Vagina (tissue), 2 donors: ENCODE measurements at regions not wholly inside any gene's neighbourhood (a gene's known extent, or its start where the extent isn't known, plus 50 kb on each side); places are given as distances from the start of the nearest gene placed in this dataset.

Experiments used
- DNase-seq, 2 donors: peaks; one replicate each; pipeline ENCODE4 v3.0.0-alpha.2; 2017; ENCODE audit errors: extremely low spot score in 2 of 2
- H3K27ac ChIP-seq: fragments of 200-600 bp; sonication (generic); one replicate; pipeline ENCODE4 v1.5.1; 2019
- H3K27me3 ChIP-seq: fragments of 200-600 bp; sonication (generic); one replicate; pipeline ENCODE4 v1.5.1; 2019
- H3K36me3 ChIP-seq, 2 donors: fragments of 200-600 bp; sonication (generic); one replicate each; pipeline ENCODE4 v1.5.1; 2017 to 2019
- H3K4me1 ChIP-seq: fragments of 200-600 bp; sonication (generic); one replicate; pipeline ENCODE4 v1.5.1; 2019
- H3K4me3 ChIP-seq, 2 donors: fragments of 200-600 bp; sonication (generic); 1 replicate in 1 of 2; 2 replicates in 1 of 2; pipeline ENCODE4 v1.5.1; 2016 to 2019
- H3K9me3 ChIP-seq: fragments of 200-600 bp; sonication (generic); one replicate; pipeline ENCODE4 v1.5.1; 2019
- POLR2A ChIP-seq, 2 donors: fragments of 450-650 bp; IDR thresholded peaks; one replicate each; pipeline ENCODE4 v1.6.1; 2017; ENCODE audit warnings: antibody characterized with exemption in 2 of 2, mild to moderate bottlenecking in 2 of 2, moderate library complexity in 2 of 2
- POLR2AphosphoS5 ChIP-seq, 2 donors: sonication (generic); formaldehyde crosslinking; IDR thresholded peaks; one replicate each; pipeline ENCODE4 v1.9.0; 2017; ENCODE audit warnings: antibody characterized with exemption in 2 of 2, mild to moderate bottlenecking in 2 of 2, low read depth in 1 of 2; ENCODE audit not compliant: insufficient read depth in 1 of 2
- intact Hi-C: fragments of 100-400 bp; cut with DNase I; formaldehyde crosslinking; loops from one replicate; pipeline ENCODE4 v1.15.1; 2023
- TF ChIP-seq, protein P1 (sequence below), 3 experiments: fragments of 450-650 bp in 2 of 3; fragments of 200-600 bp in 1 of 3; sonication (generic) in 1 of 3; IDR thresholded peaks; one replicate each; pipeline ENCODE4 v1.5.1; 2017 to 2019; ENCODE audit warnings: antibody characterized with exemption in 3 of 3, mild to moderate bottlenecking in 2 of 3, moderate library complexity in 2 of 3

DNA sequence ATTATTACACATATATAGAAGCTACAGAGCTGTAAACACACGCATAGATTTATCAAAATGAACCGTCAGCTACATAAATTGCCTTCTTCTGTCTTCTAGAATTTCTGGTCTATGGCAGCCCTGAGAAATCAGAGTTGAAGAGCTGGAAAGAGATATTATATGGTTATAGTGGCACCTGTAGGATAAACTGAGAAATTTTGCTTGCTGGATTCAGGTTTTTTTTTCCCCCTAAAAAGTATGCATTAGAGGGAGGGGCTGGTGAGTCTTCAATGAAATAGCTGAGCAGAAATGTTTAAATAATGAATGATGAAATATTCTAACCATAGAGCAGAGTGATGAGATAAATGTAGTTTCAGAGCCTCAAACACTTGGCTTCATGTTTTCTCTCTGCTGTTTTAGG is 78.0 kb upstream of the DYNC1I1 start:
- H3K4me3 ChIP-seq = no peak overlapping the region
- no peaks in the 10 kb centered on the region for H3K36me3 ChIP-seq
- TF ChIP-seq, protein P1, sequence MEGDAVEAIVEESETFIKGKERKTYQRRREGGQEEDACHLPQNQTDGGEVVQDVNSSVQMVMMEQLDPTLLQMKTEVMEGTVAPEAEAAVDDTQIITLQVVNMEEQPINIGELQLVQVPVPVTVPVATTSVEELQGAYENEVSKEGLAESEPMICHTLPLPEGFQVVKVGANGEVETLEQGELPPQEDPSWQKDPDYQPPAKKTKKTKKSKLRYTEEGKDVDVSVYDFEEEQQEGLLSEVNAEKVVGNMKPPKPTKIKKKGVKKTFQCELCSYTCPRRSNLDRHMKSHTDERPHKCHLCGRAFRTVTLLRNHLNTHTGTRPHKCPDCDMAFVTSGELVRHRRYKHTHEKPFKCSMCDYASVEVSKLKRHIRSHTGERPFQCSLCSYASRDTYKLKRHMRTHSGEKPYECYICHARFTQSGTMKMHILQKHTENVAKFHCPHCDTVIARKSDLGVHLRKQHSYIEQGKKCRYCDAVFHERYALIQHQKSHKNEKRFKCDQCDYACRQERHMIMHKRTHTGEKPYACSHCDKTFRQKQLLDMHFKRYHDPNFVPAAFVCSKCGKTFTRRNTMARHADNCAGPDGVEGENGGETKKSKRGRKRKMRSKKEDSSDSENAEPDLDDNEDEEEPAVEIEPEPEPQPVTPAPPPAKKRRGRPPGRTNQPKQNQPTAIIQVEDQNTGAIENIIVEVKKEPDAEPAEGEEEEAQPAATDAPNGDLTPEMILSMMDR (IDR thresholded peaks at IDR 0.05) = no peak
- no peak for TF ChIP-seq POLR2A (IDR thresholded peaks at IDR 0.05)
- TF ChIP-seq POLR2AphosphoS5 (IDR thresholded peaks at IDR 0.05; ENCODE audit: insufficient read depth in 1 of 2, low read depth in 1 of 2) = no peak
- H3K27me3 ChIP-seq = no peaks in the 10 kb centered on the region
- H3K4me1 ChIP-seq = no peaks in the 10 kb centered on the region
- DNase-seq = no peak
- no peaks in the 10 kb centered on the region for H3K9me3 ChIP-seq
- no peak overlapping the region for H3K27ac ChIP-seq
- intact Hi-C loops = no loop called here

DNA sequence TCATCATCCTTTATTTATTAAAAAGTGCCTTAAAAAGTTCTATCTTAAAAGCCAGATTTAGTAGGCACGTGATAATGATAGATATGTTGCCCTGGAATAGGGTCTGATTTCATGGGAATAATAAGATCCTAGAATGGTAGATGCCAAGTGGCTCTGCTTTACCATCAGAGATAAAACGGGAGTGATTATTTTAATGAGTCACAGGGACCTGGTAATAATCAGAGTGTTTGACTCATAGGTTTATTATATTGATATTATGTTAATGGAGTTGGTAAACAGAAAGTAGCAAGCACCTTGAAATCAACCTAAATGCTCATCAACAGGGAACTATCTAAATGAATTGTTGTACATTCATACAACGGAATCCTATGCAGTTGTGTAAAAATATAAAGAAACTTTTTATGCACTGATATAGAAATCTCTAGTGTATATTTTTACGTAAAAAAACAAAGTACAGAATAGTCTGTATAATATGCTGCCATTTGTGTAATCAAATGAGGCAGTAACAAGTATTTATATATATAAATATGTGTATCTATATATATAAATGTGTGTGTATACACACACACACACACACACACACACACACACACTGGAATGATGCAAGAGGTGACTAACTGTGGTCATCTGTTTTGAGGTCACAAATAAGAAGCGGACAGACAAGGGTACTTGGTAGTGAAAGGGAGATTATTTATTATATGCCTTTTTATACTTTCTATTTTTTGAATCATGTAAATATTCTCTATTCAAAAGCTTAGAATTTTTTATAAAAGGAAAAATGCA is 78.6 kb upstream of the DYNC1I1 start:
- intact Hi-C loops = no loop called here
- H3K36me3 ChIP-seq = no peaks in the 10 kb centered on the region
- no peak for TF ChIP-seq POLR2AphosphoS5 (IDR thresholded peaks at IDR 0.05; ENCODE audit: insufficient read depth in 1 of 2, low read depth in 1 of 2)
- TF ChIP-seq, protein P1 (IDR thresholded peaks at IDR 0.05) = no peak
- TF ChIP-seq POLR2A (IDR thresholded peaks at IDR 0.05) = no peak

GRCh38 chr7:95691464-95691863 is 80.9 kb upstream of the DYNC1I1 start:
- Histone ChIP-seq H3K4me1 (no peaks in the 10 kb centered on the region), H3K27me3 (no peaks in the 10 kb centered on the region), H3K36me3 (no peaks in the 10 kb centered on the region), H3K4me3 (no peak overlapping the region), H3K9me3 (no peaks in the 10 kb centered on the region), H3K27ac (no peak overlapping the region)
- TF ChIP-seq, protein P1 (IDR thresholded peaks at IDR 0.05) = no peak
- TF ChIP-seq POLR2AphosphoS5 (IDR thresholded peaks at IDR 0.05; ENCODE audit: insufficient read depth in 1 of 2, low read depth in 1 of 2) = no peak
- no peak for TF ChIP-seq POLR2A (IDR thresholded peaks at IDR 0.05)
- DNase-seq = no peak
- intact Hi-C loops = no loop called here

More for the DNA sequence above, 78.6 kb upstream of the DYNC1I1 start:
- Histone ChIP-seq H3K9me3 (no peaks in the 10 kb centered on the region), H3K27me3 (no peaks in the 10 kb centered on the region), H3K4me1 (no peaks in the 10 kb centered on the region), H3K27ac (no peak overlapping the region), H3K4me3 (no peak overlapping the region)
- no peak for DNase-seq

DNA sequence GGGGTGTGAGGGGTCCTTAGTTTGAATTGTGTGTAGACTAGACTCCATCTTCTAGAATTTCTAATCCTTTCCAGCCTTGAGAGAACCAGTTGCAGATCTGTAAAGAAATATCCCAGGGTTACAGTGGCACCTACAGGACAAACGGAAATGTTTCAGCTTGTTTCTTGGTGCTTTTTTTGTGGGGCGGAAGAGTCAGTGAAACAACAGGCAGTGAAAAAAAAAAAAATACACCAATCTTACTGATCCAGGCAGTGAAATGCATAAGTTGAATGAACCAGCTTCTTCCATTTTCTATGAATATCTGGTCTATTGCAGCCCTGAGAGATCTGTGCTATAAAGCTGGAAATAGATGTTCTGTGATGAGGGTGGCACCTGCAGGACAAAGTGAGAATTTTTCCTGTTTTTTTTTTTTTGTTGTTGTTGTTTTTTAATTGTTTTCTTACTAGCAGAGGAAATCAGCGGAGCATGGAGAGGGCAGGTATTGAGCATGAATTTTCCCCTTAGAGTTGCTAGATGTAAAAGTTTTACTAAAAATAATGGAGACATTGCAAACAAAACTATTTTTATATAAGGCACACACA is 81.9 kb upstream of the DYNC1I1 start:
- intact Hi-C loops = no loop called here
- no peaks in the 10 kb centered on the region for H3K27me3 ChIP-seq
- H3K4me1 ChIP-seq = no peaks in the 10 kb centered on the region
- H3K36me3 ChIP-seq = no peaks in the 10 kb centered on the region
- TF ChIP-seq POLR2AphosphoS5 (IDR thresholded peaks at IDR 0.05; ENCODE audit: insufficient read depth in 1 of 2, low read depth in 1 of 2) (no peak), POLR2A (IDR thresholded peaks at IDR 0.05) (no peak)
- TF ChIP-seq, protein P1 (IDR thresholded peaks at IDR 0.05) = peak in 1 of 3 experiments; percentile 46
- H3K9me3 ChIP-seq = no peaks in the 10 kb centered on the region
- no peak overlapping the region for H3K4me3 ChIP-seq
- DNase-seq = no peak
- H3K27ac ChIP-seq = no peak overlapping the region
